ENCODE measurements at regions not wholly inside any gene's neighbourhood (a gene's known extent, or its start where the extent isn't known, plus 50 kb on each side); places are given as distances from the start of the nearest gene placed in this dataset.

GRCh38 chr11:98657711-98658110, 363.0 kb upstream of the CNTN5 start:
- no peak for ATAC-seq
- no peaks in the 10 kb centered on the region for H3K27me3 ChIP-seq (replicated peaks in 1 of 2; ENCODE audit: control insufficient read depth in 2 of 2, insufficient read depth in 2 of 2, low read length in 1 of 2)
- RAD21 ChIA-PET (ENCODE audit: unreplicated experiment) = no interaction called here

GRCh38 chr11:98659431-98659830, 361.3 kb upstream of the CNTN5 start:
- in situ Hi-C loops (cut with MboI) (no loop called here), intact Hi-C loops (cut with micrococcal nuclease; ENCODE audit: unreplicated experiment) (no loop called here)
- Histone ChIP-seq H3K9ac (ENCODE audit: control insufficient read depth, insufficient read depth, low read length) (no peak overlapping the region), H3K4me3 (no peak overlapping the region), H3K4me2 (ENCODE audit: control insufficient read depth, insufficient read depth) (no peak overlapping the region), H3K4me1 (ENCODE audit: control insufficient read depth, insufficient read depth, low read length) (no peaks in the 10 kb centered on the region), H3K9me3 (replicated peaks; ENCODE audit: control insufficient read depth, insufficient read depth, low read length) (no peaks in the 10 kb centered on the region), H4K20me1 (ENCODE audit: control insufficient read depth, insufficient read depth) (no peaks in the 10 kb centered on the region), H2AFZ (ENCODE audit: control insufficient read depth, low read depth, low read length) (no peak overlapping the region), H3K79me2 (ENCODE audit: control insufficient read depth, insufficient read depth, low read length) (no peaks in the 10 kb centered on the region), H3K27ac (ENCODE audit: control insufficient read depth, insufficient read depth) (no peak overlapping the region), H3K27me3 (replicated peaks in 1 of 2; ENCODE audit: control insufficient read depth in 2 of 2, insufficient read depth in 2 of 2, low read length in 1 of 2) (no peaks in the 10 kb centered on the region), H3K36me3 (ENCODE audit: control insufficient read depth in 2 of 2, insufficient read depth in 2 of 2, low read length in 1 of 2) (no peaks in the 10 kb centered on the region)
- ATAC-seq (no peak), DNase-seq (ENCODE audit: low read depth, low spot score) (no peak), FAIRE-seq (no peak)
- no TSS peak for BruUV-seq (replicated peaks)
- ChIA-PET CTCF (no interaction called here), SMC1A (ENCODE audit: uncharacterized antibody, unreplicated experiment) (no interaction called here), POLR2A (no interaction called here), RAD21 (ENCODE audit: unreplicated experiment) (no interaction called here)
- WGBS (ENCODE audit: insufficient coverage, insufficient replicate concordance, low lambda C conversion rate, missing lambda C conversion rate) = 1% methylated on average over 4 of the region's 4 CpGs
- TF ChIP-seq ATF2 (IDR thresholded peaks at IDR 0.05; ENCODE audit: low read length) (no peak), CBX3 (IDR thresholded peaks at IDR 0.05; ENCODE audit: borderline replicate concordance, low read depth) (no peak), ZBTB33 (IDR thresholded peaks at IDR 0.05) (no peak), KLF5 (IDR thresholded peaks at IDR 0.05; ENCODE audit: partially characterized antibody) (no peak), KDM1A (IDR thresholded peaks at IDR 0.05; ENCODE audit: borderline replicate concordance) (no peak), ZNF274 (IDR thresholded peaks at IDR 0.05; ENCODE audit: insufficient read depth, insufficient read length) (no peak), HCFC1 (IDR thresholded peaks at IDR 0.05; ENCODE audit: low read length) (no peak), EGR1 (IDR thresholded peaks at IDR 0.05; ENCODE audit: borderline replicate concordance in 1 of 2, low read depth in 2 of 2, low read length in 2 of 2) (no peak), SUZ12 (IDR thresholded peaks at IDR 0.05; ENCODE audit: unreplicated experiment) (no peak)

More at GRCh38 chr11:98657711-98658110, 363.0 kb upstream of the CNTN5 start:
- Histone ChIP-seq H3K79me2 (ENCODE audit: control insufficient read depth, insufficient read depth, low read length) (no peaks in the 10 kb centered on the region), H3K36me3 (ENCODE audit: control insufficient read depth in 2 of 2, insufficient read depth in 2 of 2, low read length in 1 of 2) (no peaks in the 10 kb centered on the region), H3K27ac (ENCODE audit: control insufficient read depth, insufficient read depth) (no peak overlapping the region), H3K4me3 (no peak overlapping the region), H3K9me3 (replicated peaks; ENCODE audit: control insufficient read depth, insufficient read depth, low read length) (no peaks in the 10 kb centered on the region), H3K4me1 (ENCODE audit: control insufficient read depth, insufficient read depth, low read length) (no peaks in the 10 kb centered on the region), H3K9ac (ENCODE audit: control insufficient read depth, insufficient read depth, low read length) (no peak overlapping the region), H4K20me1 (ENCODE audit: control insufficient read depth, insufficient read depth) (no peaks in the 10 kb centered on the region), H2AFZ (ENCODE audit: control insufficient read depth, low read depth, low read length) (no peak overlapping the region), H3K4me2 (ENCODE audit: control insufficient read depth, insufficient read depth) (no peak overlapping the region)
- in situ Hi-C loops (cut with MboI) (no loop called here), intact Hi-C loops (cut with micrococcal nuclease; ENCODE audit: unreplicated experiment) (no loop called here)
- CTCF ChIA-PET = no interaction called here
- POLR2A ChIA-PET = no interaction called here
- no TSS peak for BruUV-seq (replicated peaks)
- FAIRE-seq (no peak), DNase-seq (ENCODE audit: low read depth, low spot score) (no peak)
- TF ChIP-seq HDGF (IDR thresholded peaks at IDR 0.05) (no peak), RAD21 (IDR thresholded peaks at IDR 0.05; ENCODE audit: insufficient read depth, low read depth, low read length) (no peak), SMARCA5 (IDR thresholded peaks at IDR 0.05) (no peak), ZBTB33 (IDR thresholded peaks at IDR 0.05) (no peak), IRF4 (IDR thresholded peaks at IDR 0.05; ENCODE audit: low read depth, low read length) (no peak)
- SMC1A ChIA-PET (ENCODE audit: uncharacterized antibody, unreplicated experiment) = no interaction called here

All from GM12878 (cell line).